Neuronal stem cell (in vitro differentiated cells): ENCODE measurements at regions not wholly inside any gene's neighbourhood (a gene's known extent, or its start where the extent isn't known, plus 50 kb on each side); places are given as distances from the start of the nearest gene placed in this dataset.

Experiments used
- DNase-seq: peaks from one replicate; pipeline ENCODE4 v3.0.0-alpha.2; 2013; ENCODE audit warnings: low spot score
- H2AFZ ChIP-seq: one replicate; pipeline ENCODE4 v1.6.1; 2013; ENCODE audit warnings: mild to moderate bottlenecking, low read length, inconsistent platforms
- H2AK5ac ChIP-seq: 2 replicates; pipeline ENCODE4 v1.6.1; 2013; ENCODE audit warnings: low read depth, mild to moderate bottlenecking, inconsistent platforms, low read length, moderate library complexity, mixed read lengths
- H2BK120ac ChIP-seq: 2 replicates; pipeline ENCODE4 v1.6.1; 2013; ENCODE audit warnings: low read depth, mild to moderate bottlenecking, inconsistent platforms, low read length, moderate library complexity, mixed read lengths
- H2BK12ac ChIP-seq: one replicate; pipeline ENCODE4 v1.6.1; 2013; ENCODE audit warnings: low read length, inconsistent platforms
- H2BK15ac ChIP-seq: 2 replicates; pipeline ENCODE4 v1.6.1; 2013; ENCODE audit warnings: mild to moderate bottlenecking, low read length, inconsistent platforms, mixed read lengths
- H2BK5ac ChIP-seq: one replicate; pipeline ENCODE4 v1.6.1; 2013; ENCODE audit warnings: inconsistent platforms, mild to moderate bottlenecking, low read length, moderate library complexity
- H3K14ac ChIP-seq: one replicate; pipeline ENCODE4 v1.6.1; 2013; ENCODE audit warnings: low read length, inconsistent platforms
- H3K18ac ChIP-seq: 2 replicates; pipeline ENCODE4 v1.6.1; 2013; ENCODE audit warnings: low read length, inconsistent platforms
- H3K23ac ChIP-seq: 2 replicates; pipeline ENCODE4 v1.6.1; 2013; ENCODE audit warnings: low read depth, mild to moderate bottlenecking, mixed read lengths, low read length, inconsistent platforms; ENCODE audit not compliant: poor library complexity
- H3K27ac ChIP-seq: replicated peaks from 3 replicates; pipeline ENCODE4 v1.5.1; 2013; ENCODE audit warnings: low read length, inconsistent platforms
- H3K27me3 ChIP-seq, 3 experiments: 2 replicates each; pipeline ENCODE4 v1.6.1; 2013; ENCODE audit warnings: low read length in 3 of 3, mild to moderate bottlenecking in 2 of 3, inconsistent platforms in 1 of 3, low read depth in 1 of 3, mixed read lengths in 1 of 3, moderate library complexity in 1 of 3; ENCODE audit not compliant: control insufficient read depth in 3 of 3, insufficient read depth in 3 of 3
- H3K36me3 ChIP-seq, 2 donors: replicated peaks in 1 of 2; 2 replicates each; pipeline ENCODE4 v1.6.1; 2013; ENCODE audit warnings: low read length in 2 of 2; ENCODE audit not compliant: control insufficient read depth in 2 of 2, insufficient read depth in 2 of 2
- H3K4ac ChIP-seq: 2 replicates; pipeline ENCODE4 v1.6.1; 2013; ENCODE audit warnings: inconsistent platforms, mild to moderate bottlenecking, low read length, moderate library complexity
- H3K4me1 ChIP-seq, 2 donors: 1 replicate in 1 of 2; 2 replicates in 1 of 2; pipeline ENCODE4 v1.6.1; 2013; ENCODE audit warnings: low read length in 2 of 2, low read depth in 1 of 2; ENCODE audit not compliant: control insufficient read depth in 2 of 2, insufficient read depth in 1 of 2
- H3K4me2 ChIP-seq: one replicate; pipeline ENCODE4 v1.6.1; 2013; ENCODE audit warnings: mild to moderate bottlenecking, low read length, inconsistent platforms; ENCODE audit not compliant: insufficient read depth, poor library complexity, severe bottlenecking
- H3K4me3 ChIP-seq, 2 donors: 2 replicates each; pipeline ENCODE4 v1.5.1; 2013; ENCODE audit warnings: low read length in 2 of 2, mild to moderate bottlenecking in 2 of 2, inconsistent platforms in 1 of 2, moderate library complexity in 1 of 2
- H3K79me1 ChIP-seq: one replicate; pipeline ENCODE4 v1.6.1; 2013; ENCODE audit warnings: low read depth, mild to moderate bottlenecking, inconsistent platforms, low read length, moderate library complexity
- H3K9ac ChIP-seq: one replicate; pipeline ENCODE4 v1.6.1; 2013; ENCODE audit warnings: mild to moderate bottlenecking, low read depth, low read length, inconsistent platforms; ENCODE audit not compliant: poor library complexity
- H3K9me3 ChIP-seq, 2 donors: replicated peaks in 1 of 2; 2 replicates each; pipeline versions ENCODE3 to v1.6.1; 2013; ENCODE audit warnings: low read length in 2 of 2, mild to moderate bottlenecking in 2 of 2, inconsistent platforms in 1 of 2, low read depth in 1 of 2, mixed read lengths in 1 of 2, moderate library complexity in 1 of 2; ENCODE audit not compliant: control insufficient read depth in 2 of 2, insufficient read depth in 1 of 2
- H4K8ac ChIP-seq: one replicate; pipeline ENCODE4 v1.6.1; 2013; ENCODE audit warnings: low read depth, mild to moderate bottlenecking, inconsistent platforms, low read length, moderate library complexity
- H4K91ac ChIP-seq: one replicate; pipeline ENCODE4 v1.6.1; 2013; ENCODE audit warnings: low read length, low read depth, mild to moderate bottlenecking, inconsistent platforms; ENCODE audit not compliant: poor library complexity
- WGBS, 2 donors: extraction: QIAGEN DNeasy Blood & Tissue Kit; methylation state at CpG; one replicate each; pipeline ENCODE4 v1.1.7; 2013; ENCODE audit warnings: missing lambda C conversion rate in 2 of 2, mixed read lengths in 1 of 2; ENCODE audit not compliant: insufficient read length in 2 of 2, insufficient replicate concordance in 1 of 2; ENCODE audit errors: extremely low coverage in 2 of 2; 5-methylcytosine and 5-hydroxymethylcytosine counted together

GRCh38 chr4:37537484-37537883, 148.7 kb downstream of the RELL1 start:
- Histone ChIP-seq H3K18ac (no peak overlapping the region), H3K4me2 (no peak overlapping the region), H2BK5ac (no peak overlapping the region), H3K23ac (no peak overlapping the region), H3K4me3 (no peak overlapping the region), H2AK5ac (no peak overlapping the region), H2BK15ac (no peak overlapping the region), H4K8ac (no peak overlapping the region), H3K36me3 (no peaks in the 10 kb centered on the region), H2BK12ac (no peak overlapping the region), H3K14ac (no peak overlapping the region), H4K91ac (no peak overlapping the region), H2BK120ac (no peak overlapping the region), H3K27ac (no peak overlapping the region), H3K4me1 (peaks cover 14% of the 10 kb centered on the region in 2 donors), H3K4ac (no peak overlapping the region), H2AFZ (no peak overlapping the region), H3K9me3 (no peaks in the 10 kb centered on the region), H3K79me1 (no peaks in the 10 kb centered on the region), H3K9ac (no peak overlapping the region), H3K27me3 (no peaks in the 10 kb centered on the region)
- no peak for DNase-seq
- WGBS, 2 donors = no CpG with 5 or more reads among the region's 2 CpGs

DNA sequence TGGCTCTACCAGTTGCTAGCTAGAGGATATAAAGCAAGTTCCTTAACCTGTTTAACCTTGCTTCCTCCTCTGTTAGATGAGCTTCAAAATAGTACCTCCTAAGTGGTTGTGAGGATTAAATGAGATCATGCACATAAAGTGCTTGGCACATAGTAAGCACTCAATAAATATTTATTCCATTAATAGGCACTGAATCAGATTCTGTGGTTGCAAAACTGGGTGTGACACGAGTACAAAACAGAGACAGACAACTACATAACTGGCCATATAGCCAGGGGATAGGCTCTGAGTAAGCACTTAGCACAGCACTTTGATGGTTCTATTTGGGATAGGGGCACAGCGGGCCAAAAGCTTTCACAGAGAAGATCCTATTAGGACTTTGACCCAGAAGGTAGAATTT, 150.3 kb downstream of the RELL1 start:
- H4K91ac ChIP-seq = no peak overlapping the region
- no peak overlapping the region for H2BK12ac ChIP-seq
- no peak overlapping the region for H3K9ac ChIP-seq
- no peaks in the 10 kb centered on the region for H3K36me3 ChIP-seq
- no peak overlapping the region for H2BK15ac ChIP-seq
- H3K4ac ChIP-seq = no peak overlapping the region
- H3K23ac ChIP-seq = no peak overlapping the region
- H3K4me2 ChIP-seq = no peak overlapping the region
- no peak overlapping the region for H3K18ac ChIP-seq
- H2AFZ ChIP-seq = no peak overlapping the region
- no CpG with 5 or more reads among the region's 2 CpGs for WGBS, 2 donors
- no peak overlapping the region for H3K4me3 ChIP-seq
- DNase-seq = no peak
- no peaks in the 10 kb centered on the region for H3K27me3 ChIP-seq
- no peak overlapping the region for H2BK5ac ChIP-seq
- H3K14ac ChIP-seq = no peak overlapping the region
- peaks cover 2 to 10% of the 10 kb centered on the region in 2 donors for H3K4me1 ChIP-seq
- H3K27ac ChIP-seq = no peak overlapping the region
- H2AK5ac ChIP-seq = no peak overlapping the region
- H3K9me3 ChIP-seq = no peaks in the 10 kb centered on the region
- no peaks in the 10 kb centered on the region for H3K79me1 ChIP-seq
- no peak overlapping the region for H2BK120ac ChIP-seq
- no peak overlapping the region for H4K8ac ChIP-seq

DNA sequence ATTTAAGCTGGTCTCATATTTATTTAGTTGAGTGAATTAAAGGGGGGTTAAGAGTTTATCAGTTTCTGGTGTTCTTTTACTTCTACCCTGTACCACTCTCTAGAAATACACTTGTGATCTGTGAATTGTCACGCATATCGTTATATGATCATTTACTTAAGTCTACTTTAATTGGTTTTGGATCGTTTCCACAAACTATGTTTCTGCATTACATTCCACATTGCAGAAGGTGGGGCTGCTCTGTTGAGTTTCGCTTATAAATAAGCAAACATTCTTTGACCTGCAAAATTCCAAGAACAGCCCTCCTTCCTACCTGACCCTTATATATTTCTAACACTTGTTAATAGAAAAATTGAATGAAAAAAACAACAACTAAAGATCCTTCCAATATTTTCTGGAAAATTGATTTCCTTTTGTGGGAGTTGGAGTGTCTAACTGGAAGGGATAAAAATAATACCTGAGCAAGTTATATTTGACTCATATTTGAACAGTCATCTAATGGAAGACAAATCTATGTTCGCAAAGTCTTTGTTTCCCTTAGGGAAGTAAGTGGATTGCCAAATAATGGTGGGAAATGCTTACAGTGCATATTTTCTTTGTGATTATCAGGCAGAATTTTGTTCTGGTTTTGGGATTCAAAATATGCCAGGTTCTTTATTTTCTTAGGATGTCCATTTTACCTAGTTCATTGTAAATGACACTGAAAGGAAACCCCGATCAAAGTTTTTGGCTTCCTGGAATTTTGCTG, 152.7 kb downstream of the RELL1 start:
- no peak overlapping the region for H3K4ac ChIP-seq
- no peaks in the 10 kb centered on the region for H3K9me3 ChIP-seq
- no peak overlapping the region for H3K9ac ChIP-seq
- H3K27ac ChIP-seq = no peak overlapping the region
- H3K14ac ChIP-seq = no peak overlapping the region
- peaks cover 0 to 1% of the 10 kb centered on the region in 2 donors for H3K4me1 ChIP-seq
- H2BK12ac ChIP-seq = no peak overlapping the region
- H2AK5ac ChIP-seq = no peak overlapping the region
- H3K36me3 ChIP-seq = no peaks in the 10 kb centered on the region
- no peak overlapping the region for H2AFZ ChIP-seq
- H3K79me1 ChIP-seq = no peaks in the 10 kb centered on the region
- H3K4me3 ChIP-seq = no peak overlapping the region
- no peaks in the 10 kb centered on the region for H3K27me3 ChIP-seq
- no peak overlapping the region for H4K8ac ChIP-seq
- no CpG with 5 or more reads among the region's 6 CpGs for WGBS, 2 donors
- no peak overlapping the region for H2BK120ac ChIP-seq
- no peak overlapping the region for H2BK5ac ChIP-seq
- H3K23ac ChIP-seq = no peak overlapping the region
- H3K4me2 ChIP-seq = no peak overlapping the region
- DNase-seq = no peak
- no peak overlapping the region for H3K18ac ChIP-seq
- H4K91ac ChIP-seq = no peak overlapping the region
- H2BK15ac ChIP-seq = no peak overlapping the region

DNA sequence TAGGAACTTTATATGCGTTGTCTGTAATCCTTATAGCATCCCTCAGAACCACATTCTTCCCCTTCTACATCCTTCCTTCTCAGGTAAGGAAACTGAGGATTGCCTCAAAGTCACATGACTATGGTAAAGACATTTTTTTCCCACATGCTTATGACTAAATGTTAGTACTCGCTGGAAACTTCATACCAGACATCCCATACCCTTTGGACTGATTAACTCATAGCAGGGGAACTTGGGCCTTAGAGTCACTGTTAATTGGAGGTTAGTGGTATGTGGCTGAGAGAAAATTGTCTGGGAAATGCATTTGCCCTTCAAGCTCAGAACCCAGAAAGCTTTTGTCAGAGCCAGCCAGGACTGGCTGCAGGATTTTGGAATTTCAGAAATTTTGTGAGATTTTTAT, 155.0 kb downstream of the RELL1 start:
- no peak overlapping the region for H2BK15ac ChIP-seq
- no peak overlapping the region for H3K18ac ChIP-seq
- no peak overlapping the region for H3K4me2 ChIP-seq
- no peaks in the 10 kb centered on the region for H3K36me3 ChIP-seq
- no peak overlapping the region for H4K91ac ChIP-seq
- no peak overlapping the region for H3K23ac ChIP-seq
- H3K14ac ChIP-seq = no peak overlapping the region
- H3K9me3 ChIP-seq = no peaks in the 10 kb centered on the region
- no peak overlapping the region for H3K4ac ChIP-seq
- no peaks in the 10 kb centered on the region for H3K27me3 ChIP-seq
- H3K4me1 ChIP-seq = peaks cover 0 to 1% of the 10 kb centered on the region in 2 donors
- no peak overlapping the region for H4K8ac ChIP-seq
- H3K79me1 ChIP-seq = no peaks in the 10 kb centered on the region
- H3K27ac ChIP-seq = no peak overlapping the region
- no peak overlapping the region for H2BK120ac ChIP-seq
- H2AFZ ChIP-seq = no peak overlapping the region
- H2BK5ac ChIP-seq = no peak overlapping the region
- WGBS, 2 donors = no CpG with 5 or more reads among the region's 2 CpGs
- H2AK5ac ChIP-seq = no peak overlapping the region
- no peak for DNase-seq
- no peak overlapping the region for H2BK12ac ChIP-seq
- H3K9ac ChIP-seq = no peak overlapping the region
- H3K4me3 ChIP-seq = no peak overlapping the region
